GM13977 (cell line): ENCODE measurements at regions not wholly inside any gene's neighbourhood (a gene's known extent, or its start where the extent isn't known, plus 50 kb on each side); places are given as distances from the start of the nearest gene placed in this dataset.

Experiments used
- DNase-seq: peaks from one replicate; pipeline ENCODE4 v3.0.0; 2012; ENCODE audit warnings: low spot score
- CTCF ChIP-seq: IDR thresholded peaks from 2 replicates; pipeline ENCODE4 v1.5.1; 2012; ENCODE audit warnings: mild to moderate bottlenecking, control low read depth; ENCODE audit not compliant: insufficient read depth; ENCODE audit errors: extremely low read depth, missing control alignments
- in situ Hi-C: fragments of 300-500 bp; cut with MboI; formaldehyde crosslinking; loops from one replicate; pipeline ENCODE4 v1.12.0; 2022; ENCODE audit warnings: low sequenced_read_pairs, low pct_unique_long_range_greater_than_20kb, mixed read lengths, inconsistent platforms; ENCODE audit not compliant: unreplicated experiment

GRCh38 chr3:88586121-88586640 is 436.4 kb downstream of the C3orf38 start:
- in situ Hi-C loops, result no loop called here
- TF ChIP-seq CTCF, result no peak
- DNase-seq, result no peak

DNA sequence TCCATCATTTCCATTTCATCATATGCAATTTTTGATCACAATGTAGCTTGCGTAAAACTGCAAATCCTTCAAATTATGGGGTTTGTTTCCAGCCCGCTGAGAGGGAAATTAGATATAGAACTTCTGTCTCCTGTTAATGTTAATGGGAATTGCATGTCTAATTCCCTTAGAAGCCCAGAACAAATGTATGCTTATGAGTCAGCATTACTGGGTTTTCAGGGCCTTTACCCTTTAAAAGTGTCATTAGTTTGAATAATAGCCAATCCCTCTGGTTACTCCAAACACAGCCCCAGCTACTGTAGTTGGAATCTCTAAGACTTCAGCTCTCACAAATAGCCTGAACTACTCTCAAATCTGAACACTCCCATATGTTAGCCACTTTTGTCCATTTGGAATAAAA is 439.4 kb downstream of the C3orf38 start:
- no peak for TF ChIP-seq CTCF
- in situ Hi-C loops, result no loop called here
- DNase-seq, result no peak

DNA sequence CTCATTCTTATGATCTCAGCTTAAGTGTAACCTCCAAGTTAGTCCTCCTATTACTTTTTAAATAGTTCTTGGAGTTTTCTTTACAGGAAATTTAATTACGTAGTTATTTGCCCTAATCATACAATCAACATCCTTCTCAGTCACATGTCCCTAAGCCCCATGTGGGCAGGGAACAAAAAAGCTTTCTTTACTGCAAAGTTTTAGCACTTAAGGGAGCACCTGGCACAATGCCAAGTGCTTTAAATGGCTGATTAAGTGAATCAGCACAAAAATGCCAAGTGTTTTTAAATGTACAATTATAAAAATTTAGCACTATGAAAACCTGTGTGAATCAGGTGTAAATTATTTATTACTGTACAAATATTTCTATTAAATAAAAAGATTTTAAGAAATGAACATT is 445.3 kb downstream of the C3orf38 start:
- in situ Hi-C loops, result no loop called here
- no peak for TF ChIP-seq CTCF
- DNase-seq, result no peak

GRCh38 chr3:88596451-88596850 is 446.7 kb downstream of the C3orf38 start:
- no peak for DNase-seq
- in situ Hi-C loops, result no loop called here
- no peak for TF ChIP-seq CTCF

GRCh38 chr3:88610820-88611219 is 461.1 kb downstream of the C3orf38 start:
- DNase-seq, result no peak
- no peak for TF ChIP-seq CTCF
- in situ Hi-C loops, result no loop called here

DNA sequence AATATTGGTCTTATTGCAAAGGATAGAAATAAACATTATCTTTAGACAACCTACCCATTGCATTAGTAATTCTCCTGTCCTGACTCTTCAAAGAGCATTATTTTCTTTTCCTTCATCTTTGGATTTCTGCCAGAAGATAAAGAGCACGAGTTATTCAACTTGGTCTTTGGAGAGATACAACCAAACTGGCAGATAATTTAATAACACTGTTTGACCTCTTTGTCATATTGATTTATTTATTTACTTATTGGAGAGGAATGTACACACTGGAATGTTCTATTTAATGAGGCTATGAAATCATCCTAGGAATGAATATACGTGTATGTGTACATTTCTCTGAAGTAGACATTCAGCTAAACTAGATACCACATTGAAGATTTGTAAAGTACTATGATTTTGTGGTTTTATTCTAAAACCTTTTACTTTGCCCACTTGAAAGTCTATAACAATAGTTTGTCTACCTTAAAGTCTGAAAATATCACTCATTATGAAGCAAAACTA is 462.1 kb downstream of the C3orf38 start:
- DNase-seq, result no peak
- no peak for TF ChIP-seq CTCF
- in situ Hi-C loops, result no loop called here

DNA sequence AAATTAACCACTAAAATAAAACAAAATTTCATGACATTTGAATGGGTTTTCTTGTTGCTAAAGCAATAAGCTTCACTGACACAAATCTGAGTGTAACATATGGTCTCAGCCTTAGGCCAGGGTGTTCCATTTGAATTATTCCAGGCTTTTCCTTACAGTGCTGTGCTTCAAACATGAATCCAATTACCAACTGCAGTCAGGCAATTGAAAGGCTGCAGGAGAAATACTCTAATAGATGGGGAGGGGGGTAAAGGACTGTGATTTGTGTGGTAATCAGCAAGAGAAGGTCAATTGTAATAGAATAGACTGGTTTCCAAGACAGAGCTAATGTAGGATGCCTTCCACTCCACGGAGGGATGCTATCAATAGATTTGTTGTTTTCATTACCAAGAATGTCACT is 466.7 kb downstream of the C3orf38 start:
- no peak for TF ChIP-seq CTCF
- DNase-seq, result no peak
- in situ Hi-C loops, result no loop called here
